ENCODE measurements at regions not wholly inside any gene's neighbourhood (a gene's known extent, or its start where the extent isn't known, plus 50 kb on each side); places are given as distances from the start of the nearest gene placed in this dataset.

- TF ChIP-seq EZH2 (IDR thresholded peaks at IDR 0.05; ENCODE audit: borderline replicate concordance) (no peak), CTCF (IDR thresholded peaks at IDR 0.05; ENCODE audit: poor library complexity) (no peak), EZH2phosphoT487 (IDR thresholded peaks at IDR 0.05; ENCODE audit: low read depth, severe bottlenecking, unreplicated experiment) (no peak)
Measured at GRCh38 chr10:64626924-64627323, 1105.7 kb downstream of the REEP3 start.

Measured in hepatocyte (in vitro differentiated cells).